GM12865 (cell line): ENCODE measurements at regions not wholly inside any gene's neighbourhood (a gene's known extent, or its start where the extent isn't known, plus 50 kb on each side); places are given as distances from the start of the nearest gene placed in this dataset.
A peak's percentile ranks its signal among the peaks of the same experiment; 100 is the strongest.
"Not testable (repeated sequence)": the region's sequence is repeated elsewhere in the genome, so short reads cannot be mapped to it uniquely, and the experiment has no call there.

ENCODE experiments used
- DNase-seq: peaks from one replicate; pipeline ENCODE4 v3.0.0; 2010; ENCODE audit warnings: low read depth
- H3K4me3 ChIP-seq: 2 replicates; pipeline ENCODE4 v1.5.1; 2011; ENCODE audit warnings: mild to moderate bottlenecking, low read depth, low read length, control low read depth
- TF ChIP-seq, protein P1 (sequence below): IDR thresholded peaks from 2 replicates; pipeline ENCODE4 v1.5.1; 2011; ENCODE audit warnings: low read length, control low read depth, low read depth, inconsistent platforms; ENCODE audit not compliant: insufficient read depth; ENCODE audit errors: missing control alignments

DNA sequence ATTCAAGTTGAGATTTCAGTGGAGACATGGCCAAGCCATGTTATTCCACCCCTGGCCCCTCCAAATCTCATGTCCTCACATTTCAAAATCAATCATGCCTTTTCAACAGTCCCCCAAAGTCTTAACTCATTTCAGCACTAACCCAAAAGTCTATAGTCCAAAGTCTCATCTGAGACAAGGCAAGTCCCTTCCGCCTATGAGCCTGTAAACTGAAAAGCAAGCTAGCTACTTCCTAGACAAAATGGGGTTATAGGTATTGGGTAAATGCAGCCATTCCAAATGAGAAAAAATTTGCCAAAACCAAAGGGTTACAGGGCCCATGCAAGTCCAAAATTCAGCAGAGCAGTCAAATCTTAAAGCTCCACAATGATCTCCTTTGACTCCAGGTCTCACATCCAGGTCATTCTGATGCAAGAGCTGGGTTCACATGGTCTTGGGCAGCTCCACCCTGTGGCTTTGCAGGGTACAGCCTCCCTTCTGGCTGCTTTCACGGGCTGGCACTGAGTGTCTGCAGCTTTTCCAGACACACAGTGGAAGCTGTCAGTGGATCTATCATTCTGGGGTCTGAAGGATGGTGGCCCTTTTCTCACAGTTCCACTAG is 95.7 kb downstream of the MTNR1B start:
- not testable (repeated sequence) for H3K4me3 ChIP-seq
- peak; percentile 14 for DNase-seq
- TF ChIP-seq, protein P1, sequence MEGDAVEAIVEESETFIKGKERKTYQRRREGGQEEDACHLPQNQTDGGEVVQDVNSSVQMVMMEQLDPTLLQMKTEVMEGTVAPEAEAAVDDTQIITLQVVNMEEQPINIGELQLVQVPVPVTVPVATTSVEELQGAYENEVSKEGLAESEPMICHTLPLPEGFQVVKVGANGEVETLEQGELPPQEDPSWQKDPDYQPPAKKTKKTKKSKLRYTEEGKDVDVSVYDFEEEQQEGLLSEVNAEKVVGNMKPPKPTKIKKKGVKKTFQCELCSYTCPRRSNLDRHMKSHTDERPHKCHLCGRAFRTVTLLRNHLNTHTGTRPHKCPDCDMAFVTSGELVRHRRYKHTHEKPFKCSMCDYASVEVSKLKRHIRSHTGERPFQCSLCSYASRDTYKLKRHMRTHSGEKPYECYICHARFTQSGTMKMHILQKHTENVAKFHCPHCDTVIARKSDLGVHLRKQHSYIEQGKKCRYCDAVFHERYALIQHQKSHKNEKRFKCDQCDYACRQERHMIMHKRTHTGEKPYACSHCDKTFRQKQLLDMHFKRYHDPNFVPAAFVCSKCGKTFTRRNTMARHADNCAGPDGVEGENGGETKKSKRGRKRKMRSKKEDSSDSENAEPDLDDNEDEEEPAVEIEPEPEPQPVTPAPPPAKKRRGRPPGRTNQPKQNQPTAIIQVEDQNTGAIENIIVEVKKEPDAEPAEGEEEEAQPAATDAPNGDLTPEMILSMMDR = peak; percentile 25

DNA sequence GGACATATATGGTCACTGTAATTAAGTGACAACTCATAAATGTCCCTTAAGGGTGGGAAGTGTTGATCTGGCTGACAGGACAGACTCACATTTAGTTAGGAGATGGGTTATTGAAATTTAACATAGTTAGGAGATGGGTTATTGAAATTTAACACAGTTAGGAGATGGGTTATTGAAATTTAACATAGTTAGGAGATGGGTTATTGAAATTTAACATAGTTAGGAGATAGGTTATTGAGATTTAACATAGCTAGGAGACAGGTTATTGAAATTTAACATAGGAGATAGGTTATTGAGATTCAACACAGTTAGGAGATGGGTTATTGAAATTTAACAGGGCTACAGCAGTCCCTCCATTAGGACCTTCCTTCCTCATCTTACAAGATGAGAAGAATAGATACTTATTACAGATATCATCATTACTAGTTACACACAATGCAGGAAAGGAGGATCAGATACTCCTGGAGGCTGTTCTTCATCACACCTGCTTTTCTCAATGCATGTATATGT is 98.5 kb downstream of the MTNR1B start:
- DNase-seq = no peak
- TF ChIP-seq, protein P1 = no peak
- H3K4me3 ChIP-seq = no peak overlapping the region

DNA sequence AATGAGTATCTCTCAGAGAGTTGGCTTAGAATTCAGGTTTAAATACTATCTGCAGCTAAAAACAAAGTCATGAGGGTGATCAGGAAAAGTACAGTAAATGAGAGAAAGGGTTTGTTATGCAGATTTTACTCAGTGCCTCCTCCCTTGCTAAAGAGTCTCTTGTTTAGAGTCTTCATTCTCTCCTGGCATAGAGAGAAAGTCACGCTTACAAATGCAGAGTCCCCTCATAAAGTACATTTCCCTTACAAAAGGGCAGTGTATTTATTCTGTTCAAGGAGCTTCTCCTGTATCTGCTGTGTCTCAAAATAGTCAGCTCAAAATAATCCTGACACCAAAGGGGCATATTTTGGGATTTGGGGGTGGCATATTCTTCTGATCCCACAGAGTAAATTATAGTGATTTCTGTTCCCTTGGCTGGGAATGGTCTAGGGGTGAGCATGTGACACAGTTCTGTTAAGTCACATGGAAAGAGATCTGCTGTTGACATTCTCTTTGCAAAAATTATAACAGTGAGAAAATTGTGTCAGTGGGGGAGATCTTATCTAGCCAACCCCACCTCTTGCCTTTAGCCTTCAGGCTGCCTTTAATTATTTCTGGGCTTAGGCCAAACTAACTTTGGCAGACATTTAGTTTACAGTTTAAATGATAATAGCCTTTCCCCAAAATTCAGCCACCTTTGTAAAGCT is 102.9 kb downstream of the MTNR1B start:
- TF ChIP-seq, protein P1 = no peak
- no peak overlapping the region for H3K4me3 ChIP-seq
- DNase-seq = no peak

DNA sequence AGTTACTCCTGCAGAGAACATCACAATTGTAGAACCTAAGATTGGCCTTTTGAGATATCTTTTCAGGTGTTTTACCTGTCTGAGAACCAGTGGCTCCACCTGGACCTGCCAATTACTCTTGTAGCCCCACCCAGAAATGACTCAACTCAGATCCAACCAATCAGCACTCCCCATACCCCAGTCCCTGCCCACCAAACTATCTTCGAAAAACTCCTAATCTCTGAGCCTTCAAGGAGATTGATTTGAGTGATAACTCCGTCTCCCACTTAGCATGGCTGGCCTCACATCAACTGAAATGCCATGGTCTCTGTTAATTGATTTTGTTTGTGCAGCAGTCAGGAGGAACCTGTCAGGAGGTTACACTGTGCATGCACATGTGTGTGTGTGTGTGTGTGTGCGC is 103.6 kb downstream of the MTNR1B start:
- H3K4me3 ChIP-seq = no peak overlapping the region
- DNase-seq = no peak
- TF ChIP-seq, protein P1 = no peak

DNA sequence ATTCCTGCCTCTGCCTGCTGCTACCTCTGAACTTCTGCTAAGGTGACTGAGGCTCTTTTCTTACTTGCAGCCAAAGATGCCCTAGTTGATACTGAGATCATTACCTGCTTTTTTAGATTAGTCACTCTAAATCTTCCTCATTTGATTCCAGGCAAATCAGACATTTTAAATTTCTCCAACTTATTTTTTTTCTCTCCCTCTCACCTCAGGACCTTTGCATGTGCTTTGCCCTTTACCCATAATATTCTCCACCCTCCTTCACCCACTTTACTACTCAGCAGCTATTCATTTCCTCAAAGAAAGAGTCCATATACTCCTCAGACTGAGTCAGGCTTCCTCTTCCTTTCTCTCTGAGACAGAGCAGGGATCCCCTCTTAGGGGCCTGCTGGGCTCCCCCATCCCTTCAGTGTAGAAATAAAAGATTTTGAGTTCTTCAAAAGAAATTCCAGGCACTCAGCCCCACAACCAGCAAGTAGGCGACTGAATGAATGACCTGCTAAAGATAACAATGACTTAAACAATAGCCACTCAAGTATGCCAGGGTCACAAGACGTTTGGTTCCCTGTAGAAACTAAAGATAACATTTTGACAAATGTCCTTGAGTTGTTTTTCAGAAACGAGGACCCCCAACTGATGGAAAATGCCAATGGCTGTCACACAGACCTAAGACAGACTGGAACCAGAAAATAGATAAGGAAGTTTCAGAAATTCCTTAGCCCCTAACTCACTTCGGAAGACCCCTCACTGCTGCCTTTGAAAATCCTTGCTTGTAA is 104.2 kb downstream of the MTNR1B start:
- DNase-seq = no peak
- H3K4me3 ChIP-seq = no peak overlapping the region
- TF ChIP-seq, protein P1 = no peak

DNA sequence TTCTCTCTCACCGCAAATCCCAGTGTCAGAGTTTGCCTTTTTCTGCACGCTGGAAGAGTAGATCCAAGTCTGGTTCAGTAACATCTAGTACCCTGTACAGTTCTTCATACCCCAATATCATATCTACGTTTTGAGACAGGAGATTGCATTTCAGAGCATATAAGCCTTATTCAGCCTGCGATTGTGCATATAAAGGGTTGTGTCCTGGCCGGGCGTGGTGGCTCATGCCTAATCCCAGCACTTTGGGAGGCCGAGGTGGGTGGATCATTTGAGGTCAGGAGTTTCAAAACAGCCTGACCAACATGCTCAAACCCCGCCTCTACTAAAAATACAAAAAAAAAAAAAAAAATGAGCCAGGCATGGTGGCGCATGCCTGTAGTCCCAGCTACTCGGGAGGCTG is 104.9 kb downstream of the MTNR1B start:
- no peak overlapping the region for H3K4me3 ChIP-seq
- no peak for DNase-seq
- TF ChIP-seq, protein P1 = no peak
